Nephron (organoid): ENCODE measurements at regions not wholly inside any gene's neighbourhood (a gene's known extent, or its start where the extent isn't known, plus 50 kb on each side); places are given as distances from the start of the nearest gene placed in this dataset.

Source experiments
- H3K27ac Mint-ChIP-seq, 3 experiments: 2 replicates each; pipeline ENCODE4 v1.8.0; 2020; ENCODE audit warnings: mixed read lengths in 3 of 3, mild to moderate bottlenecking in 2 of 3, moderate library complexity in 1 of 3
- H3K27me3 Mint-ChIP-seq: 2 replicates; pipeline ENCODE4 v1.8.0; 2021; ENCODE audit warnings: low read depth, mild to moderate bottlenecking, moderate library complexity, mixed read lengths
- H3K36me3 Mint-ChIP-seq: 2 replicates; pipeline ENCODE4 v1.8.0; 2020; ENCODE audit warnings: low read depth, mixed read lengths
- H3K4me1 Mint-ChIP-seq: 2 replicates; pipeline ENCODE4 v1.8.0; 2020; ENCODE audit warnings: mixed read lengths
- H3K4me3 Mint-ChIP-seq, 3 experiments: 2 replicates each; pipeline ENCODE4 v1.8.0; 2020; ENCODE audit warnings: mild to moderate bottlenecking in 3 of 3, mixed read lengths in 3 of 3, moderate library complexity in 2 of 3
- H3K9me3 Mint-ChIP-seq: 2 replicates; pipeline ENCODE4 v1.8.0; 2020; ENCODE audit warnings: mixed read lengths
- TF ChIP-seq, protein P1 (sequence below), 3 experiments: fragments of 200-600 bp; sonication (generic); IDR thresholded peaks; one replicate each; pipeline ENCODE4 v1.5.0; 2021; ENCODE audit warnings: antibody characterized with exemption in 3 of 3; ENCODE audit not compliant: unreplicated experiment in 3 of 3

GRCh38 chr1:74908797-74909196 is 175.8 kb downstream of the TYW3 start:
- H3K27ac Mint-ChIP-seq, result no peak overlapping the region
- no peaks in the 10 kb centered on the region for H3K36me3 Mint-ChIP-seq
- TF ChIP-seq, protein P1, sequence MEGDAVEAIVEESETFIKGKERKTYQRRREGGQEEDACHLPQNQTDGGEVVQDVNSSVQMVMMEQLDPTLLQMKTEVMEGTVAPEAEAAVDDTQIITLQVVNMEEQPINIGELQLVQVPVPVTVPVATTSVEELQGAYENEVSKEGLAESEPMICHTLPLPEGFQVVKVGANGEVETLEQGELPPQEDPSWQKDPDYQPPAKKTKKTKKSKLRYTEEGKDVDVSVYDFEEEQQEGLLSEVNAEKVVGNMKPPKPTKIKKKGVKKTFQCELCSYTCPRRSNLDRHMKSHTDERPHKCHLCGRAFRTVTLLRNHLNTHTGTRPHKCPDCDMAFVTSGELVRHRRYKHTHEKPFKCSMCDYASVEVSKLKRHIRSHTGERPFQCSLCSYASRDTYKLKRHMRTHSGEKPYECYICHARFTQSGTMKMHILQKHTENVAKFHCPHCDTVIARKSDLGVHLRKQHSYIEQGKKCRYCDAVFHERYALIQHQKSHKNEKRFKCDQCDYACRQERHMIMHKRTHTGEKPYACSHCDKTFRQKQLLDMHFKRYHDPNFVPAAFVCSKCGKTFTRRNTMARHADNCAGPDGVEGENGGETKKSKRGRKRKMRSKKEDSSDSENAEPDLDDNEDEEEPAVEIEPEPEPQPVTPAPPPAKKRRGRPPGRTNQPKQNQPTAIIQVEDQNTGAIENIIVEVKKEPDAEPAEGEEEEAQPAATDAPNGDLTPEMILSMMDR (IDR thresholded peaks at IDR 0.05; ENCODE audit: unreplicated experiment in 3 of 3), result no peak
- no peaks in the 10 kb centered on the region for H3K4me1 Mint-ChIP-seq
- no peak overlapping the region for H3K4me3 Mint-ChIP-seq
- no peaks in the 10 kb centered on the region for H3K27me3 Mint-ChIP-seq
- H3K9me3 Mint-ChIP-seq, result peaks cover 3% of the 10 kb centered on the region

DNA sequence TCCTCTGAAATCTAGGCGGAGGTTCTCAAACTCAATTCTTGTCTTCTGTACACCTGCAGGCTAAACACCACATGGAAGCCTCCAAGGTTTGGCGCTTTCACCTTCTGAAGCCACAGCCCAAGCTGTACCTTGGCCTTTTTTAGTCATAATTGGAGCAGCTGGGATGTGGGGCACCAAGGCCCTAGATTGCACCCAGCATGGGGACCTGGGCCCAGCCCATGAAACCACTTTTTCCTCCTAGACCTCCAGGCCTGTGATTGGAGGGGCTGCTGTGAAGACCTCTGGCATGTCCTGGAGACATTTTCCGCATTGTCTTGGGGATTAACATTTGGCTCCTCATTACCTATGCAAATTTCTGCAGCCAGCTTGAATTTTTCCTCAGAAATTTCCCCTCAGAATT is 181.0 kb downstream of the TYW3 start:
- H3K36me3 Mint-ChIP-seq, result no peaks in the 10 kb centered on the region
- no peaks in the 10 kb centered on the region for H3K4me1 Mint-ChIP-seq
- no peak overlapping the region for H3K4me3 Mint-ChIP-seq
- no peaks in the 10 kb centered on the region for H3K27me3 Mint-ChIP-seq
- TF ChIP-seq, protein P1 (IDR thresholded peaks at IDR 0.05; ENCODE audit: unreplicated experiment in 3 of 3), result no peak
- H3K9me3 Mint-ChIP-seq, result peaks cover 34% of the 10 kb centered on the region
- H3K27ac Mint-ChIP-seq, result no peak overlapping the region

DNA sequence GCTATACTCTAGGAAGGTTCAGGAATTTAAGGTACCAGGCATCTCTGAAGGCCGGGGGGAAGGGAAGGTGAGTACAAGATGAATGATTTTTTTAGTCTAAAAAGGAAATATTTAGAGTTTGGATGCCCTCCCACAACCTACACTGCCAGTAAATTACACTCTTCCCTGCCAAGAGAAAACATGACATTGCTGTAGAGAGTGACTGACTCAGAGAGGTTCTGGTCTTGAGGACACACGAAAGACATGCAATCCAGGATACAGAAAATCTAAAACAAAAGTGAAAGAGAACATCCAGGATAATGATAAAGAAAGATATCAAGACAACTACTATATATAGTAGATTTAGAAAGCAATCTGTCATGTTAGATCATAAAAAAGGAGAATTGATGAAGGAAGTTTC is 200.5 kb downstream of the TYW3 start:
- TF ChIP-seq, protein P1 (IDR thresholded peaks at IDR 0.05; ENCODE audit: unreplicated experiment in 3 of 3), result no peak
- H3K36me3 Mint-ChIP-seq, result no peaks in the 10 kb centered on the region
- H3K27me3 Mint-ChIP-seq, result no peaks in the 10 kb centered on the region
- peaks cover 8% of the 10 kb centered on the region for H3K4me1 Mint-ChIP-seq
- peaks cover 11% of the 10 kb centered on the region for H3K9me3 Mint-ChIP-seq
- H3K27ac Mint-ChIP-seq, result no peak overlapping the region
- no peak overlapping the region for H3K4me3 Mint-ChIP-seq

GRCh38 chr1:74935446-74935845 is 198.7 kb upstream of the LHX8 start:
- H3K27me3 Mint-ChIP-seq, result no peaks in the 10 kb centered on the region
- peaks cover 8% of the 10 kb centered on the region for H3K4me1 Mint-ChIP-seq
- H3K36me3 Mint-ChIP-seq, result no peaks in the 10 kb centered on the region
- TF ChIP-seq, protein P1 (IDR thresholded peaks at IDR 0.05; ENCODE audit: unreplicated experiment in 3 of 3), result no peak
- peaks cover 1% of the 10 kb centered on the region for H3K9me3 Mint-ChIP-seq
- H3K4me3 Mint-ChIP-seq, result no peak overlapping the region
- no peak overlapping the region for H3K27ac Mint-ChIP-seq

GRCh38 chr1:74937176-74937575 is 197.0 kb upstream of the LHX8 start:
- no peaks in the 10 kb centered on the region for H3K9me3 Mint-ChIP-seq
- TF ChIP-seq, protein P1 (IDR thresholded peaks at IDR 0.05; ENCODE audit: unreplicated experiment in 3 of 3), result no peak

DNA sequence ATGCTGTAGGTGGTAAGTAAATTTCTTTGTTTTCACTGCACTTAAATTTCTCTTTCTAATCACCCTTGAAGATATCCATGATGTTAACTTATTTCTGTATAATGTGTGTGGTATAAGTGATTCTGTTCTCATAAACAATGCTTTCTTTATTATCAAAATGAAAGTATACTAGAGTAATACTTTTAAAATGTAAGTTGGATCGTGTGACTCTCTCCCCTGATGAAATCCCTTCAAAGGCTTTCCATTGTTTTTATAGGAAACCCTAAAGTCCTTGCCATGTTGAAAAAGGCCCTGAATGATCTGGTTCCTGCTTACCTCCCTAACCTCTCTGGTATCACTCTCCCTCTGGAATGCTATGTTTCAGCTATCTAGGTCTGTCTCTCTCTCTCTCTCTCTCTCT is 191.1 kb upstream of the LHX8 start:
- TF ChIP-seq, protein P1 (IDR thresholded peaks at IDR 0.05; ENCODE audit: unreplicated experiment in 3 of 3), result no peak
- Mint-ChIP-seq H3K36me3 (no peaks in the 10 kb centered on the region), H3K9me3 (no peaks in the 10 kb centered on the region), H3K27me3 (no peaks in the 10 kb centered on the region), H3K27ac (no peak overlapping the region), H3K4me3 (no peak overlapping the region), H3K4me1 (no peaks in the 10 kb centered on the region)

More at GRCh38 chr1:74937176-74937575, 197.0 kb upstream of the LHX8 start:
- Mint-ChIP-seq H3K36me3 (no peaks in the 10 kb centered on the region), H3K4me3 (no peak overlapping the region), H3K27me3 (no peaks in the 10 kb centered on the region), H3K4me1 (peaks cover 8% of the 10 kb centered on the region), H3K27ac (peak overlapping the region in 2 of 3 experiments; percentile 3 to 19)
